DND-41 (cell line): ENCODE measurements at regions not wholly inside any gene's neighbourhood (a gene's known extent, or its start where the extent isn't known, plus 50 kb on each side); places are given as distances from the start of the nearest gene placed in this dataset.
"Not testable (repeated sequence)": the region's sequence is repeated elsewhere in the genome, so short reads cannot be mapped to it uniquely, and the experiment has no call there.

Experiments
- CTCF ChIP-seq: IDR thresholded peaks from 2 replicates; pipeline ENCODE4 v1.5.1; 2012; ENCODE audit warnings: borderline replicate concordance, low read length, moderate library complexity, mild to moderate bottlenecking; ENCODE audit not compliant: poor library complexity, severe bottlenecking; ENCODE audit errors: extremely low read depth
- EZH2 ChIP-seq: IDR thresholded peaks from 3 replicates; pipeline ENCODE4 v1.6.1; 2012; ENCODE audit warnings: borderline replicate concordance, low read depth, mild to moderate bottlenecking, moderate library complexity, low read length, inconsistent platforms; ENCODE audit not compliant: severe bottlenecking

- TF ChIP-seq CTCF, EZH2: not testable (repeated sequence)
Observed at GRCh38 chr3:162987085-162987794, 1490.6 kb downstream of the OTOL1 start.
